HFFc6 (cell line): ENCODE measurements at regions not wholly inside any gene's neighbourhood (a gene's known extent, or its start where the extent isn't known, plus 50 kb on each side); places are given as distances from the start of the nearest gene placed in this dataset.

Experiments
- DNase-seq: peaks from one replicate; pipeline ENCODE4 v3.0.0-alpha.2; 2018
- H3K27ac Mint-ChIP-seq: 2 replicates; pipeline ENCODE4 v1.8.0; 2020; ENCODE audit warnings: mild to moderate bottlenecking, mixed read lengths
- H3K27me3 Mint-ChIP-seq: 2 replicates; pipeline ENCODE4 v1.8.0; 2021; ENCODE audit warnings: mild to moderate bottlenecking, moderate library complexity, mixed read lengths; ENCODE audit not compliant: insufficient read depth
- H3K36me3 Mint-ChIP-seq: 2 replicates; pipeline ENCODE4 v1.8.0; 2021; ENCODE audit warnings: low read depth, mixed read lengths
- H3K4me1 Mint-ChIP-seq: 2 replicates; pipeline ENCODE4 v1.8.0; 2020; ENCODE audit warnings: low read depth, mixed read lengths
- H3K4me3 Mint-ChIP-seq: 2 replicates; pipeline ENCODE4 v1.8.0; 2020; ENCODE audit warnings: mild to moderate bottlenecking, moderate library complexity, mixed read lengths
- H3K9me3 Mint-ChIP-seq: 2 replicates; pipeline ENCODE4 v1.8.0; 2020; ENCODE audit warnings: mild to moderate bottlenecking, mixed read lengths
- TF ChIP-seq, protein P1 (sequence below): fragments of 200-600 bp; sonication (generic); IDR thresholded peaks from 2 replicates; pipeline ENCODE4 v1.5.0; 2021; ENCODE audit warnings: antibody characterized with exemption, mild to moderate bottlenecking

DNA sequence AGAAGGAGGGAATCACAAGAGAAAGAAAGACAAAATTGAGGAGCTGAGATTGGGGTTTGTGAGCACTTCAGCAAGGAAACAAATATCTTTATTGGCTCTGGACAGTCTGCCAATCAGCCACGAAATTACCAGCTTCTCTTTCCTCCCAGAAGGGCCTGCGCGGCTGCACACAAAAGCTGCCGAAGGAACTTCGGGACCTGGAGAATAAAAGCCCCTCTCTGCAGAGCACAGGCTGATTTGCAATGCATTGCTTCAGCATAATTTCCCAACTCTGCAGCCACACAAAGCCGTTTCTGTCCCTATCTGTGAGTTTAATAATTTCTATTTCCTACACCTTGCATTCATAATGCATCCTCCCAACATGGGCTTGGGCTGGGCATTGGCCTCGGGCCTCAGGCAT, 522.6 kb downstream of the BUD13 start:
- H3K4me1 Mint-ChIP-seq, result no peaks in the 10 kb centered on the region
- H3K4me3 Mint-ChIP-seq, result no peak overlapping the region
- no peak overlapping the region for H3K27ac Mint-ChIP-seq
- peaks cover 5% of the 10 kb centered on the region; the same call in 1 of the 2 replicates for H3K36me3 Mint-ChIP-seq
- TF ChIP-seq, protein P1, sequence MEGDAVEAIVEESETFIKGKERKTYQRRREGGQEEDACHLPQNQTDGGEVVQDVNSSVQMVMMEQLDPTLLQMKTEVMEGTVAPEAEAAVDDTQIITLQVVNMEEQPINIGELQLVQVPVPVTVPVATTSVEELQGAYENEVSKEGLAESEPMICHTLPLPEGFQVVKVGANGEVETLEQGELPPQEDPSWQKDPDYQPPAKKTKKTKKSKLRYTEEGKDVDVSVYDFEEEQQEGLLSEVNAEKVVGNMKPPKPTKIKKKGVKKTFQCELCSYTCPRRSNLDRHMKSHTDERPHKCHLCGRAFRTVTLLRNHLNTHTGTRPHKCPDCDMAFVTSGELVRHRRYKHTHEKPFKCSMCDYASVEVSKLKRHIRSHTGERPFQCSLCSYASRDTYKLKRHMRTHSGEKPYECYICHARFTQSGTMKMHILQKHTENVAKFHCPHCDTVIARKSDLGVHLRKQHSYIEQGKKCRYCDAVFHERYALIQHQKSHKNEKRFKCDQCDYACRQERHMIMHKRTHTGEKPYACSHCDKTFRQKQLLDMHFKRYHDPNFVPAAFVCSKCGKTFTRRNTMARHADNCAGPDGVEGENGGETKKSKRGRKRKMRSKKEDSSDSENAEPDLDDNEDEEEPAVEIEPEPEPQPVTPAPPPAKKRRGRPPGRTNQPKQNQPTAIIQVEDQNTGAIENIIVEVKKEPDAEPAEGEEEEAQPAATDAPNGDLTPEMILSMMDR, result no peak
- peaks cover 4% of the 10 kb centered on the region for H3K27me3 Mint-ChIP-seq
- peaks cover 53% of the 10 kb centered on the region for H3K9me3 Mint-ChIP-seq
- no peak for DNase-seq

DNA sequence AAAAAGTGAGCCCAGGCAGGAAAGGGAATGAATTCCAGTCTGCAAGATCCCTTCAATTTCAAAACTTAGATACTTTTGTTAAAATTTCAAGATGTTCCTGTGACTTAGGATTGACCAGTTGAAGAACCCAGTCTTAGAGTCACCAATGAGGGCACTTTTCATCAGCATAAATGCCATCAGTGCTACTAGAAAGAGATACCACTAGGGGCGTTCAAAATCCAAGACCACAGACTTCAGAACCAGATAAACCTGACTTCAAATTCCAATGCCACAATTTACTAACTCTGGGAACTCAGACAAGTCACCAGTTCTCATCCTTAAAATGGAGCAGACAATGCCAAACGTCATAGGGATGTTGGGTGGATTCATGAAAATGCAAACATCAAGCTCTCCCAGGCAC, 523.2 kb downstream of the BUD13 start:
- Mint-ChIP-seq H3K9me3 (peaks cover 58% of the 10 kb centered on the region), H3K36me3 (peaks cover 5% of the 10 kb centered on the region; the same call in 1 of the 2 replicates), H3K4me3 (no peak overlapping the region), H3K27me3 (peaks cover 4% of the 10 kb centered on the region), H3K4me1 (no peaks in the 10 kb centered on the region), H3K27ac (no peak overlapping the region)
- DNase-seq, result no peak
- TF ChIP-seq, protein P1, result no peak

DNA sequence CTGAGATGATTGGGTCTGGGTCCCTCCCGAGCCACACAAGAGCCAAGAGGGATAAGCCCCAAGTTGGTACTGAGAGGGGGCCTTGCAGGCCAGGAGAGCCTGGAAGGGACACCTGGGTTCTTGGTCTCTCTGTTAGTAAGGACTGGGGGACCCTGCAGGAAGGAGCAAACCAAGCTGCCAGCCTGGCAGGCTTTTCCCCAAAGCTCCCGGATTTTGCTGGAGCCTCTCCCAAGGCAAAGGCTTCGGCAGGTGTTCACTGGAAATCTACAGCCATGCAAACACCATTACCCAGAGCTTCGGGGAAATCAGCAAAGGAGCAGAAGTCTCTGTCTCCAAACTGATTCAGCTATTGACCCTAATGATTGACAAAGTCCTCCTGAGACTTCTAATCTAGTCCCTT, 527.9 kb downstream of the BUD13 start:
- Mint-ChIP-seq H3K4me3 (no peak overlapping the region), H3K36me3 (no peaks in the 10 kb centered on the region; the same call in 1 of the 2 replicates), H3K4me1 (no peaks in the 10 kb centered on the region), H3K9me3 (peaks cover 73% of the 10 kb centered on the region), H3K27ac (no peak overlapping the region), H3K27me3 (peaks cover 4% of the 10 kb centered on the region)
- TF ChIP-seq, protein P1, result no peak
- DNase-seq, result no peak

DNA sequence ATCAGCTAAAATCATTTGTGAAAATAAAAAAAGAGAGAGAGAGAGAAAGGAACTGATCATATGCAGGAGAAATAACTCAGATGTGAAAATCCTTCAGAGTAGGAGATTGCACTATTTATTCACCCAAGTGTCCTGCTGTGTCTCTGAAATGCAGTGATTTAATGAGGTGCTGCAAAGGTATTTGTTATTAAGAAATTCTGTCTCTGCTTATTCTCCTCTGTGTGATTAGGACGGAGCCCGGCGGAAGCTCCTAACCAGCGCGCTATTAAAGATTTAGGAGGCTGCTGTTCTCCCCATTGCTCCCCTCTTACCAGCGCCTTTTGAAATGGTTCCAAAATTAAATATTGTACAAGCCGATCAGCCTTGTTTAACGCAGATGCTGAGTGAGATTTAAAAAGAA, 528.3 kb downstream of the BUD13 start:
- DNase-seq, result no peak
- H3K9me3 Mint-ChIP-seq, result peaks cover 73% of the 10 kb centered on the region
- H3K4me3 Mint-ChIP-seq, result no peak overlapping the region
- H3K36me3 Mint-ChIP-seq, result no peaks in the 10 kb centered on the region; the same call in 1 of the 2 replicates
- H3K27me3 Mint-ChIP-seq, result peaks cover 4% of the 10 kb centered on the region
- TF ChIP-seq, protein P1, result no peak
- no peak overlapping the region for H3K27ac Mint-ChIP-seq
- no peaks in the 10 kb centered on the region for H3K4me1 Mint-ChIP-seq

DNA sequence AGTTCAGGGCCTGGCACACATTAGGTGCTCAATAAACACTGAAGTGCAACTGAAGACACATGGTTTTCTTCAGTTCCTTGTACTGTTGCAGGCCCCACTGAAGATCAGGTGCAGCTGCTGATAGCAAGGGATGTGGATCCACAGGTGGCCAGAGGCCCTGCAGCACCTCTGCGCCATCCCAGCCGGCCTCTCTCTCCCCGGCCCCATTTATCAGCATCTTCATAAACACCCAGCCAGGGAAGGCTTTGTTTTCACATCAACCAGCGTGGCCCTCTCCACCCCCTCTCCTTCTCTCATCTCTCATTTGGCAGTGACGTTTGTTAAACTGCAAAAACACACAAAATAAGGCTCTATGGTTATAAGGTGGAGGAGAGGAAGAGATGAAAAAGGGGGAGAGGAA, 528.8 kb downstream of the BUD13 start:
- no peak for DNase-seq
- H3K9me3 Mint-ChIP-seq, result peaks cover 73% of the 10 kb centered on the region
- peaks cover 4% of the 10 kb centered on the region for H3K27me3 Mint-ChIP-seq
- TF ChIP-seq, protein P1, result no peak
- H3K4me3 Mint-ChIP-seq, result no peak overlapping the region
- H3K4me1 Mint-ChIP-seq, result no peaks in the 10 kb centered on the region
- H3K36me3 Mint-ChIP-seq, result no peaks in the 10 kb centered on the region; the same call in 1 of the 2 replicates
- H3K27ac Mint-ChIP-seq, result no peak overlapping the region

DNA sequence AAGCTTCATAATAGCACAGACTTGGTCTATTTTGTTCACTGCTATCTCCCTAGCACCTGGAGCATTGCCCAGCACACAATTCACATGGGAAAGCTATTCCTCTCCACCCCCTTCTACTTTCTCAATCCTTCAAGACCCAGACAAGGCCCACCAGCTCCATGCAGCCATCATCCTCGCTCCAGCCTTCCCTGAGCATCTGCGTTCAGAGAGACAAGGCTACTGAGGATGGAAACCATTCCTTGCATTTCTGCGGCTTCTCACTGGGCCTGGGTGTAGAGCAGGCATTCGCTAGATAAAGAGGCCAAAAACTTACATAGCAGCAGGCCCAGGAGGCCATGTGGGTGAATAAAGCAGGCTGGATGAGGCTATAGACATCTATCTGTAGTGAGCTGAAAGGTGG, 530.8 kb downstream of the BUD13 start:
- no peak overlapping the region for H3K27ac Mint-ChIP-seq
- H3K36me3 Mint-ChIP-seq, result no peaks in the 10 kb centered on the region; the same call in 1 of the 2 replicates
- no peak overlapping the region for H3K4me3 Mint-ChIP-seq
- peaks cover 71% of the 10 kb centered on the region for H3K9me3 Mint-ChIP-seq
- TF ChIP-seq, protein P1, result no peak
- no peak for DNase-seq
- no peaks in the 10 kb centered on the region for H3K4me1 Mint-ChIP-seq
- peaks cover 4% of the 10 kb centered on the region for H3K27me3 Mint-ChIP-seq
